Esophagus muscularis mucosa (tissue), 4 donors: ENCODE measurements at regions not wholly inside any gene's neighbourhood (a gene's known extent, or its start where the extent isn't known, plus 50 kb on each side); places are given as distances from the start of the nearest gene placed in this dataset.
"Not testable (repeated sequence)": the region's sequence is repeated elsewhere in the genome, so short reads cannot be mapped to it uniquely, and the experiment has no call there.

ENCODE experiments used
- DNase-seq: peaks from one replicate; pipeline ENCODE4 v3.0.0-alpha.2; 2017; ENCODE audit errors: extremely low spot score
- H3K27ac ChIP-seq, 4 donors: fragments of 200-600 bp; sonication (generic); replicated peaks in 1 of 4; 1 replicate in 3 of 4; 2 replicates in 1 of 4; pipeline ENCODE4 v1.5.1; 2016 to 2019; ENCODE audit warnings: mild to moderate bottlenecking in 1 of 4
- H3K27me3 ChIP-seq, 4 donors: fragments of 200-600 bp; sonication (generic); one replicate each; pipeline versions ENCODE4 v1.5.1 to v1.6.0; 2016 to 2019
- H3K36me3 ChIP-seq, 4 donors: fragments of 200-600 bp; sonication (generic); one replicate each; pipeline ENCODE4 v1.5.1; 2016 to 2019
- H3K4me1 ChIP-seq, 4 donors: fragments of 200-600 bp; sonication (generic); one replicate each; pipeline ENCODE4 v1.5.1; 2016 to 2019
- H3K4me3 ChIP-seq, 4 donors: fragments of 200-600 bp; sonication (generic); 1 replicate in 2 of 4; 2 replicates in 2 of 4; pipeline ENCODE4 v1.5.1; 2016 to 2019; ENCODE audit warnings: mild to moderate bottlenecking in 4 of 4, moderate library complexity in 1 of 4
- H3K9me3 ChIP-seq, 4 donors: fragments of 200-600 bp; sonication (generic); 1 replicate in 3 of 4; 2 replicates in 1 of 4; pipeline ENCODE4 v1.5.1; 2016 to 2019
- CTCF ChIP-seq, 3 experiments: fragments of 200-600 bp in 2 of 3; fragments of 450-650 bp in 1 of 3; sonication (generic) in 2 of 3; IDR thresholded peaks; one replicate each; pipeline ENCODE4 v1.5.1; 2017 to 2019; ENCODE audit warnings: antibody characterized with exemption in 3 of 3, mild to moderate bottlenecking in 2 of 3, moderate library complexity in 1 of 3
- EP300 ChIP-seq: sonication (generic); formaldehyde crosslinking; IDR thresholded peaks from one replicate; pipeline ENCODE4 v1.6.1; 2017; ENCODE audit warnings: antibody characterized with exemption
- POLR2A ChIP-seq: fragments of 450-650 bp; IDR thresholded peaks from one replicate; pipeline ENCODE4 v1.6.1; 2017; ENCODE audit warnings: antibody characterized with exemption, moderate library complexity, mild to moderate bottlenecking, low read depth
- POLR2AphosphoS5 ChIP-seq, 2 donors: sonication (generic); formaldehyde crosslinking; IDR thresholded peaks; one replicate each; pipeline ENCODE4 v1.6.1; 2017; ENCODE audit warnings: antibody characterized with exemption in 2 of 2
- WGBS: methylation state at CpG from one replicate; pipeline ENCODE4 v1.1.5; 2018; 5-methylcytosine and 5-hydroxymethylcytosine counted together
- intact Hi-C: fragments of 100-400 bp; cut with DNase I; formaldehyde crosslinking; loops from one replicate; pipeline ENCODE4 v1.15.1; 2023

- Histone ChIP-seq H3K36me3 (no peaks in the 10 kb centered on the region), H3K4me1 (peaks cover 0 to 12% (median 0%) of the 10 kb centered on the region in 4 donors), H3K9me3 (no peaks in the 10 kb centered on the region), H3K27me3 (no peaks in the 10 kb centered on the region), H3K27ac (no peak overlapping the region), H3K4me3 (no peak overlapping the region)
- WGBS = 96% methylated on average over 5 of the region's 5 CpGs
- no peak for DNase-seq
- intact Hi-C loops = no loop called here
- TF ChIP-seq EP300 = no peak
- TF ChIP-seq CTCF (IDR thresholded peaks at IDR 0.05) = no peak
- no peak for TF ChIP-seq POLR2AphosphoS5 (IDR thresholded peaks at IDR 0.05)
- no peak for TF ChIP-seq POLR2A
Observed at GRCh38 chr5:116773926-116774325, 199.3 kb upstream of the SEMA6A start.

GRCh38 chr5:116772806-116773205 lies 198.2 kb upstream of the SEMA6A start:
- no peaks in the 10 kb centered on the region for H3K27me3 ChIP-seq
- H3K27ac ChIP-seq = no peak overlapping the region
- H3K36me3 ChIP-seq = no peaks in the 10 kb centered on the region
- intact Hi-C loops = no loop called here
- peaks cover 0 to 12% (median 0%) of the 10 kb centered on the region in 4 donors for H3K4me1 ChIP-seq
- no peak for TF ChIP-seq POLR2A
- TF ChIP-seq EP300 = no peak
- TF ChIP-seq CTCF (IDR thresholded peaks at IDR 0.05) = no peak
- no peak for TF ChIP-seq POLR2AphosphoS5 (IDR thresholded peaks at IDR 0.05)
- WGBS = 30% methylated on average over 3 of the region's 3 CpGs
- H3K4me3 ChIP-seq = no peak overlapping the region
- H3K9me3 ChIP-seq = no peaks in the 10 kb centered on the region
- no peak for DNase-seq

- H3K4me1 ChIP-seq = peaks cover 0 to 12% (median 0%) of the 10 kb centered on the region in 4 donors
- no peak overlapping the region for H3K4me3 ChIP-seq
- no peaks in the 10 kb centered on the region for H3K36me3 ChIP-seq
- no peak overlapping the region for H3K27ac ChIP-seq
- H3K27me3 ChIP-seq = no peaks in the 10 kb centered on the region
- intact Hi-C loops = no loop called here
- no peak for TF ChIP-seq CTCF (IDR thresholded peaks at IDR 0.05)
- TF ChIP-seq POLR2AphosphoS5 (IDR thresholded peaks at IDR 0.05) = no peak
- no peak for TF ChIP-seq EP300
- no peak for TF ChIP-seq POLR2A
- H3K9me3 ChIP-seq = no peaks in the 10 kb centered on the region
- no peak for DNase-seq
- 68% methylated on average over 1 of the region's 1 CpG for WGBS
Observed at GRCh38 chr5:116772152-116772501, 197.5 kb upstream of the SEMA6A start.

- TF ChIP-seq POLR2A (no peak), POLR2AphosphoS5 (IDR thresholded peaks at IDR 0.05) (no peak), EP300 (no peak), CTCF (IDR thresholded peaks at IDR 0.05) (no peak)
- peak overlapping the region in 1 of 4 donors; percentile 10 for H3K27ac ChIP-seq
- intact Hi-C loops = no loop called here
- H3K4me1 ChIP-seq = peaks cover 0 to 12% (median 0%) of the 10 kb centered on the region in 4 donors
- H3K9me3 ChIP-seq = no peaks in the 10 kb centered on the region
- H3K36me3 ChIP-seq = no peaks in the 10 kb centered on the region
- DNase-seq = no peak
- WGBS = 75% methylated on average over 9 of the region's 9 CpGs
- no peaks in the 10 kb centered on the region for H3K27me3 ChIP-seq
- no peak overlapping the region for H3K4me3 ChIP-seq
Observed at GRCh38 chr5:116771466-116772151, 197.0 kb upstream of the SEMA6A start.

GRCh38 chr5:116769953-116770352 lies 195.3 kb upstream of the SEMA6A start:
- DNase-seq, H3K9me3 ChIP-seq, H3K36me3 ChIP-seq, intact Hi-C loops, H3K27me3 ChIP-seq, H3K27ac ChIP-seq, H3K4me3 ChIP-seq: not testable (repeated sequence)
- H3K4me1 ChIP-seq = peaks cover 0 to 17% (median 0%) of the 10 kb centered on the region in 4 donors
- 91% methylated on average over 2 of the region's 2 CpGs for WGBS
